ENCODE measurements at regions not wholly inside any gene's neighbourhood (a gene's known extent, or its start where the extent isn't known, plus 50 kb on each side); places are given as distances from the start of the nearest gene placed in this dataset.
"Not testable (repeated sequence)": the region's sequence is repeated elsewhere in the genome, so short reads cannot be mapped to it uniquely, and the experiment has no call there.

DNA sequence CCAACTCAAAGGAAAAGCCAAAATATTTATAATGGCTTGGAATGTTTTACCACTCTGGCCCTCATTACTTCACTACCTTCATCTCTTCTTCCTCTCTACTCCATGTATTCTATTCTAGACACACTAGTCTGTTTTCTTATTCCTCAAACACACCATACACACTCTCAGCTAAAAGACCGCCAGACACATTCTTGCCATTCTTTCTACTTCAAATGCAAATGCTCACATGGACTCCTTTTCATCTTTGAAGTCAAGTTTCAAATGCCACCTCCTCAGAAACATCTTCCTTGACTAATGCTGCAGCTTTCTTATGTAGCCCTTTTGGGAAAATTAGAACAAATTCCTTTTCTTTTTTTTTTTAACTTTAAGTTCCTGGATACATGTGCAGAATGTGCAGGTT is 412.9 kb upstream of the FMR1 start:
- Histone ChIP-seq H3K27ac (no peak overlapping the region), H3K4me1 (no peaks in the 10 kb centered on the region), H3K9me3 (no peaks in the 10 kb centered on the region), H3K4me3 (no peak overlapping the region), H3K36me3 (no peaks in the 10 kb centered on the region), H3K27me3 (peaks cover 0 to 8% of the 10 kb centered on the region in 2 donors)
- no peak for DNase-seq (ENCODE audit: low spot score in 2 of 2)
- TF ChIP-seq POLR2AphosphoS5 (IDR thresholded peaks at IDR 0.05): no peak
- TF ChIP-seq, protein P1, sequence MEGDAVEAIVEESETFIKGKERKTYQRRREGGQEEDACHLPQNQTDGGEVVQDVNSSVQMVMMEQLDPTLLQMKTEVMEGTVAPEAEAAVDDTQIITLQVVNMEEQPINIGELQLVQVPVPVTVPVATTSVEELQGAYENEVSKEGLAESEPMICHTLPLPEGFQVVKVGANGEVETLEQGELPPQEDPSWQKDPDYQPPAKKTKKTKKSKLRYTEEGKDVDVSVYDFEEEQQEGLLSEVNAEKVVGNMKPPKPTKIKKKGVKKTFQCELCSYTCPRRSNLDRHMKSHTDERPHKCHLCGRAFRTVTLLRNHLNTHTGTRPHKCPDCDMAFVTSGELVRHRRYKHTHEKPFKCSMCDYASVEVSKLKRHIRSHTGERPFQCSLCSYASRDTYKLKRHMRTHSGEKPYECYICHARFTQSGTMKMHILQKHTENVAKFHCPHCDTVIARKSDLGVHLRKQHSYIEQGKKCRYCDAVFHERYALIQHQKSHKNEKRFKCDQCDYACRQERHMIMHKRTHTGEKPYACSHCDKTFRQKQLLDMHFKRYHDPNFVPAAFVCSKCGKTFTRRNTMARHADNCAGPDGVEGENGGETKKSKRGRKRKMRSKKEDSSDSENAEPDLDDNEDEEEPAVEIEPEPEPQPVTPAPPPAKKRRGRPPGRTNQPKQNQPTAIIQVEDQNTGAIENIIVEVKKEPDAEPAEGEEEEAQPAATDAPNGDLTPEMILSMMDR (IDR thresholded peaks at IDR 0.05): no peak
- intact Hi-C loops (cut with DNase I; ENCODE audit: low total_unique reads): no loop called here

DNA sequence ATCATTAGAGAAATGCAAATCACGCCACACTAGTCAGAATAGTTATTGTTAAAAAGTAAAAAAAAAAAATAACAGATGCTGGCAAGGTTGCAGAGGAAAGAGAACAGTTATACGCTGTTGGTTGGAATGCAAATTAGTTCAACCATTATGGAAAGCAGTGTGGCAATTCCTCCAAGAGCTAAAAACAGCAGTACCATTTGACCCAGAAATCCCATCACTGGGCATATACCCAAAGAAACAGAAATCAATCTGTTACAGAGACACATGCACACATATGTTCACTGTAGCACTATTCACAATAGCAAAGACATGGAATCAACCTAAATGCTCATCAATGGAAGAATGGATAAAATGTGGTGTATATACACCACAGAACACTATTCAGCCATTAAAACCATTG is 388.7 kb upstream of the FMR1 start:
- TF ChIP-seq, protein P1 (IDR thresholded peaks at IDR 0.05): no peak
- no peak for TF ChIP-seq POLR2A (IDR thresholded peaks at IDR 0.05)
- TF ChIP-seq POLR2AphosphoS5 (IDR thresholded peaks at IDR 0.05): no peak
- intact Hi-C loops (cut with DNase I; ENCODE audit: low total_unique reads): no loop called here
- no peaks in the 10 kb centered on the region for H3K27me3 ChIP-seq

DNA sequence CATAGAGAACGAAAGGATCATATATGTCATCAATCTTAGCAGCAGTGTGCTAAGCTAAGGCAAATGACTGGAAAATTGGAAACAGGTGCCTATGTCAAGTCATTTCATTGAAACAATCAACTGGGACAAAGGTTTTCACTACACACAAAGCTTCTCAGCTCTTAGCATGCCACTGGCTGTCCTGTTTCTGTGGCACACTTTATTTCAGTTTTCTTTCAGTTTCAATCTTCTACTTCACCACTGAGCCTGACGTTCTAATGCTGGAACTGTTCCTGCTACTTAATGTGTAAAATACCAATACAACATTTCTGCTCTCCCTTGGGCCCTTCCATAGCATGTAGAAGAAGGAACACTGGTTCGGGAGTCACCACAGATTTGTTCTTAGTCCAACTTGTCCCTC is 378.3 kb upstream of the FMR1 start:
- TF ChIP-seq POLR2A (IDR thresholded peaks at IDR 0.05): no peak
- TF ChIP-seq, protein P1 (IDR thresholded peaks at IDR 0.05): no peak
- no peak for TF ChIP-seq POLR2AphosphoS5 (IDR thresholded peaks at IDR 0.05)
- Histone ChIP-seq H3K27ac (no peak overlapping the region), H3K36me3 (no peaks in the 10 kb centered on the region), H3K9me3 (no peaks in the 10 kb centered on the region), H3K4me1 (no peaks in the 10 kb centered on the region), H3K27me3 (no peaks in the 10 kb centered on the region), H3K4me3 (no peak overlapping the region)
- no peak for DNase-seq (ENCODE audit: low spot score in 2 of 2)
- intact Hi-C loops (cut with DNase I; ENCODE audit: low total_unique reads): no loop called here

More for the DNA sequence above, 388.7 kb upstream of the FMR1 start:
- no peak for DNase-seq (ENCODE audit: low spot score in 2 of 2)
- Histone ChIP-seq H3K4me3 (no peak overlapping the region), H3K27ac (no peak overlapping the region), H3K36me3 (no peaks in the 10 kb centered on the region), H3K4me1 (no peaks in the 10 kb centered on the region), H3K9me3 (peaks cover 0 to 3% of the 10 kb centered on the region in 2 donors)

DNA sequence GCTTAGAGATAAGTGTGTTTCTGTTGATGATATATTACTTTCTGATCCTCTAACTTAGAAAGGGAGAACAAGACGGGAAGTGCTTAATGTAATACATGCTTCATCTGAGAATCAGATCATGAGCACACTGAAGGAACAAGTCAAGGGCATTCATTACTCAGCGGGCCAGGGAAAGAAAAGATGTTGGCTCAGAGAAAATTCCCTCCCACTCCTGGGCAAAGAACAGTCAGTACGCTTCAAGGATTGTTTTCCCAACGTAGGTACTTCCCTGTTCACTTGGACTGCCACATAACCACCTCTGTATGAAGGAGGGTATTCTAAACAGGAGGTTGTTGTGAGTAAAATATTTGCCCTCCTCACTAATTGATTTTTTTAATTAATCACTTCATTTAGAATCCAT is 374.5 kb upstream of the FMR1 start:
- DNase-seq (ENCODE audit: low spot score in 2 of 2): no peak
- no peaks in the 10 kb centered on the region for H3K4me1 ChIP-seq
- H3K4me3 ChIP-seq: no peak overlapping the region
- H3K27me3 ChIP-seq: peaks cover 0 to 8% of the 10 kb centered on the region in 2 donors
- no peak for TF ChIP-seq POLR2A (IDR thresholded peaks at IDR 0.05)
- intact Hi-C loops (cut with DNase I; ENCODE audit: low total_unique reads): no loop called here
- no peak overlapping the region for H3K27ac ChIP-seq
- H3K36me3 ChIP-seq: no peaks in the 10 kb centered on the region
- H3K9me3 ChIP-seq: no peaks in the 10 kb centered on the region

DNA sequence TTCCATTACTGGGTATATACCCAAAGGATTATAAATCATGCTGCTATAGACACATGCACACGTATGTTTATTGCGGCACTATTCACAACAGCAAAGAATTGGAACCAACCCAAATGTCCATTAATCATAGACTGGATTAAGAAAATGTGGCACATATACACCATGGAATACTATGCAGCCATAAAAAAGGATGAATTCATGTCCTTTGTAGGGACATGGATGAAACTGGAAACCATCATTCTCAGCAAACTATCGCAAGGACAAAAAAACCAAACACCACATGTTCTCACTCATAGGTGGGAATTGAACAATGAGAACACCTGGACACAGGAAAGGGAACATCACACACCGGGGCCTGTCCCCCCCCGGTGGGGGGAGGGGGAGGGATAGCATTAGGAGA is 363.7 kb upstream of the FMR1 start:
- H3K4me1 ChIP-seq; H3K27ac ChIP-seq; intact Hi-C loops (cut with DNase I; ENCODE audit: low total_unique reads); DNase-seq (ENCODE audit: low spot score in 2 of 2); H3K36me3 ChIP-seq; H3K27me3 ChIP-seq; H3K9me3 ChIP-seq; H3K4me3 ChIP-seq: not testable (repeated sequence)

DNA sequence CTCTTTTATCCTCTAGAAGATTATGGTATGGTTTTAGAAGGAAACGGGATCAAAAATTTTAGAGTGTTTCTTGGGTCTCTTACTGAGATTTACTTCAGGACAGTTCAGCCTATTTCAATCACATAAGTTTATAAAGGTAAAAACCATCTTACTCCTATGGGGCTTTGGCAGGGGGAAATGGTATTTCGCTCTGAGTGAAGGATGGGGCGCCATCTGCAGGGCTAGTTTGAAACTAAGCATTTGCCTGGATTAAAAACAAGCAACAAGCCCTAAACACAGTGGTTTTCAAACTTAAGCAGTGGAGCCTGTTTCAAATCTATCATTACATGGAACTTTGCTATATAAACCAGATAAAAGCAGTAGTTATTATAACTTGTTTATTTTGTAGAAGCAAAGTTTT is 361.5 kb upstream of the FMR1 start:
- peaks cover 0 to 3% of the 10 kb centered on the region in 2 donors for H3K27me3 ChIP-seq
- no peak overlapping the region for H3K4me3 ChIP-seq
- no peak overlapping the region for H3K27ac ChIP-seq
- TF ChIP-seq, protein P1 (IDR thresholded peaks at IDR 0.05): no peak
- TF ChIP-seq POLR2AphosphoS5 (IDR thresholded peaks at IDR 0.05) (no peak), POLR2A (IDR thresholded peaks at IDR 0.05) (no peak)
- H3K36me3 ChIP-seq: no peaks in the 10 kb centered on the region
- no peaks in the 10 kb centered on the region for H3K4me1 ChIP-seq
- intact Hi-C loops (cut with DNase I; ENCODE audit: low total_unique reads): no loop called here
- DNase-seq (ENCODE audit: low spot score in 2 of 2): no peak
- H3K9me3 ChIP-seq: no peaks in the 10 kb centered on the region

All from breast epithelium (tissue), 4 donors.